ENCODE measurements at regions not wholly inside any gene's neighbourhood (a gene's known extent, or its start where the extent isn't known, plus 50 kb on each side); places are given as distances from the start of the nearest gene placed in this dataset.

GRCh38 chr12:65540140-65540539 is 261.7 kb downstream of the MSRB3 start:
- TF ChIP-seq CTCF (conservative IDR thresholded peaks at IDR 0.05 in 1 of 2, IDR thresholded peaks at IDR 0.05 in 1 of 2; ENCODE audit: low read depth in 1 of 2, low read length in 2 of 2) (no peak), EZH2 (IDR thresholded peaks at IDR 0.05; ENCODE audit: low read length, missing control alignments) (no peak)

Measured in fibroblast of lung (primary cell).